Naive thymus-derived CD4-positive, alpha-beta T cell (primary cell): ENCODE measurements at regions not wholly inside any gene's neighbourhood (a gene's known extent, or its start where the extent isn't known, plus 50 kb on each side); places are given as distances from the start of the nearest gene placed in this dataset.
"Not testable (repeated sequence)": the region's sequence is repeated elsewhere in the genome, so short reads cannot be mapped to it uniquely, and the experiment has no call there.

Experiments used
- ATAC-seq: fragments of 150-1000 bp; cut with Tn5 transposase; 2 replicates; pipeline ENCODE4 v1.10.0; 2021; ENCODE audit warnings: mild to moderate bottlenecking, moderate library complexity
- CTCF ChIA-PET: fragments of 350-600 bp; sonication (Branson Sonifier 250); formaldehyde crosslinking; loops from one replicate; lab custom pipeline; 2021; ENCODE audit warnings: antibody characterized with exemption; lab: Charles Lee
- POLR2A ChIA-PET: fragments of 350-600 bp; sonication (Branson Sonifier 250); formaldehyde crosslinking; loops from one replicate; lab custom pipeline; 2021; ENCODE audit warnings: antibody characterized with exemption, inconsistent platforms; lab: Charles Lee
- DNase-seq, 9 donors: peaks; one replicate each; pipeline versions ENCODE4 v3.0.0 to v3.0.0-alpha.2; 2020 to 2022; ENCODE audit warnings: mixed read lengths in 1 of 9
- H3K27ac ChIP-seq: one replicate; pipeline ENCODE4 v1.7.0; 2013; ENCODE audit warnings: mild to moderate bottlenecking, low read depth, low read length, moderate library complexity
- H3K27me3 ChIP-seq, 2 donors: one replicate each; pipeline ENCODE4 v1.7.0; 2013; ENCODE audit warnings: low read length in 2 of 2, mild to moderate bottlenecking in 2 of 2, moderate library complexity in 2 of 2; ENCODE audit not compliant: control insufficient read depth in 2 of 2, insufficient read depth in 2 of 2
- H3K36me3 ChIP-seq, 3 experiments: 1 replicate in 2 of 3; 2 replicates in 1 of 3; pipeline ENCODE4 v1.7.0; 2013; ENCODE audit warnings: low read length in 3 of 3, mild to moderate bottlenecking in 3 of 3, moderate library complexity in 1 of 3; ENCODE audit not compliant: insufficient read depth in 3 of 3, control insufficient read depth in 2 of 3
- H3K4me1 ChIP-seq, 2 donors: one replicate each; pipeline ENCODE4 v1.7.0; 2013; ENCODE audit warnings: low read length in 2 of 2, mild to moderate bottlenecking in 2 of 2, moderate library complexity in 1 of 2; ENCODE audit not compliant: control insufficient read depth in 2 of 2, insufficient read depth in 2 of 2
- H3K4me3 ChIP-seq: 2 replicates; pipeline ENCODE4 v1.7.0; 2013; ENCODE audit warnings: mild to moderate bottlenecking, low read length
- H3K9me3 ChIP-seq, 3 experiments: 1 replicate in 2 of 3; 2 replicates in 1 of 3; pipeline ENCODE4 v1.7.0; 2013; ENCODE audit warnings: low read length in 3 of 3; ENCODE audit not compliant: control insufficient read depth in 2 of 3
- H3K27ac Mint-ChIP-seq, 9 donors: one replicate each; pipeline ENCODE4 v1.8.0; 2020 to 2022; ENCODE audit warnings: mixed read lengths in 9 of 9, mild to moderate bottlenecking in 8 of 9, moderate library complexity in 5 of 9, inconsistent platforms in 2 of 9
- H3K27me3 Mint-ChIP-seq, 5 donors: one replicate each; pipeline ENCODE4 v1.8.0; 2021 to 2022; ENCODE audit warnings: mixed read lengths in 5 of 5, mild to moderate bottlenecking in 1 of 5
- H3K36me3 Mint-ChIP-seq, 5 donors: one replicate each; pipeline ENCODE4 v1.8.0; 2020 to 2022; ENCODE audit warnings: mixed read lengths in 5 of 5, mild to moderate bottlenecking in 3 of 5, inconsistent platforms in 1 of 5
- H3K4me1 Mint-ChIP-seq, 7 donors: one replicate each; pipeline ENCODE4 v1.8.0; 2020 to 2022; ENCODE audit warnings: mixed read lengths in 7 of 7, mild to moderate bottlenecking in 3 of 7, inconsistent platforms in 1 of 7
- H3K4me3 Mint-ChIP-seq, 10 donors: one replicate each; pipeline ENCODE4 v1.8.0; 2020 to 2022; ENCODE audit warnings: mild to moderate bottlenecking in 10 of 10, mixed read lengths in 10 of 10, moderate library complexity in 6 of 10, inconsistent platforms in 2 of 10
- H3K9me3 Mint-ChIP-seq, 11 donors: one replicate each; pipeline ENCODE4 v1.8.0; 2020 to 2022; ENCODE audit warnings: mixed read lengths in 11 of 11, mild to moderate bottlenecking in 4 of 11, inconsistent platforms in 1 of 11, moderate library complexity in 1 of 11
- intact Hi-C, 2 donors: fragments of 100-400 bp; cut with micrococcal nuclease; formaldehyde crosslinking; loops; one replicate each; pipeline ENCODE4 v1.15.1; 2023

- H3K4me3 ChIP-seq, H3K36me3 Mint-ChIP-seq, ATAC-seq, DNase-seq, POLR2A ChIA-PET, H3K36me3 ChIP-seq, H3K27me3 ChIP-seq, H3K4me3 Mint-ChIP-seq, H3K27ac Mint-ChIP-seq, CTCF ChIA-PET, H3K27ac ChIP-seq, H3K4me1 ChIP-seq, H3K9me3 ChIP-seq, intact Hi-C loops: not testable (repeated sequence)
- Mint-ChIP-seq H3K4me1 (peaks cover 0 to 11% (median 0%) of the 10 kb centered on the region in 7 donors), H3K9me3 (peaks cover 0 to 20% (median 0%) of the 10 kb centered on the region in 11 donors), H3K27me3 (peaks cover 0 to 12% (median 8%) of the 10 kb centered on the region in 5 donors)
Measured at GRCh38 chr12:124070394-124071074, 97.5 kb downstream of the ZNF664 start.

- H3K27me3 ChIP-seq: no peaks in the 10 kb centered on the region
- peaks cover 0 to 5% (median 0%) of the 10 kb centered on the region in 3 experiments for H3K9me3 ChIP-seq
- no peak overlapping the region for H3K4me3 ChIP-seq
- DNase-seq: no peak
- Mint-ChIP-seq H3K4me3 (no peak overlapping the region), H3K9me3 (peaks cover 0 to 18% (median 0%) of the 10 kb centered on the region in 11 donors), H3K27ac (no peak overlapping the region), H3K27me3 (peaks cover 0 to 12% (median 8%) of the 10 kb centered on the region in 5 donors), H3K36me3 (no peaks in the 10 kb centered on the region), H3K4me1 (peaks cover 0 to 11% (median 0%) of the 10 kb centered on the region in 7 donors)
- intact Hi-C loops: no loop called here
- ChIA-PET CTCF (no interaction called here), POLR2A (no interaction called here)
- no peaks in the 10 kb centered on the region for H3K4me1 ChIP-seq
- no peaks in the 10 kb centered on the region for H3K36me3 ChIP-seq
- H3K27ac ChIP-seq: no peak overlapping the region
- ATAC-seq: no peak
Measured at GRCh38 chr12:124071075-124071443, 98.0 kb downstream of the ZNF664 start.

GRCh38 chr12:124073356-124074035 lies 100.5 kb downstream of the ZNF664 start:
- intact Hi-C loops: no loop called here
- no peak overlapping the region for H3K27ac Mint-ChIP-seq

GRCh38 chr12:124075841-124076240 lies 102.8 kb downstream of the ZNF664 start:
- Mint-ChIP-seq H3K27me3 (peaks cover 0 to 12% (median 7%) of the 10 kb centered on the region in 5 donors), H3K27ac (no peak overlapping the region), H3K4me1 (peaks cover 0 to 6% (median 0%) of the 10 kb centered on the region in 7 donors), H3K4me3 (no peak overlapping the region), H3K9me3 (no peaks in the 10 kb centered on the region), H3K36me3 (no peaks in the 10 kb centered on the region)
- Histone ChIP-seq H3K27me3 (no peaks in the 10 kb centered on the region), H3K27ac (no peak overlapping the region), H3K4me1 (no peaks in the 10 kb centered on the region), H3K36me3 (no peaks in the 10 kb centered on the region), H3K9me3 (no peaks in the 10 kb centered on the region), H3K4me3 (no peak overlapping the region)
- ChIA-PET CTCF (no interaction called here), POLR2A (no interaction called here)
- intact Hi-C loops: no loop called here
- ATAC-seq: no peak
- no peak for DNase-seq

More at GRCh38 chr12:124073356-124074035, 100.5 kb downstream of the ZNF664 start:
- ATAC-seq (no peak), DNase-seq (no peak)
- Histone ChIP-seq H3K4me1 (no peaks in the 10 kb centered on the region), H3K9me3 (no peaks in the 10 kb centered on the region), H3K27me3 (no peaks in the 10 kb centered on the region), H3K36me3 (no peaks in the 10 kb centered on the region), H3K4me3 (no peak overlapping the region), H3K27ac (no peak overlapping the region)
- CTCF ChIA-PET: no interaction called here
- Mint-ChIP-seq H3K4me3 (no peak overlapping the region), H3K27me3 (peaks cover 0 to 12% (median 7%) of the 10 kb centered on the region in 5 donors), H3K4me1 (peaks cover 0 to 11% (median 0%) of the 10 kb centered on the region in 7 donors), H3K9me3 (no peaks in the 10 kb centered on the region), H3K36me3 (no peaks in the 10 kb centered on the region)
- POLR2A ChIA-PET: no interaction called here

GRCh38 chr12:124077701-124078100 lies 104.7 kb downstream of the ZNF664 start:
- peaks cover 0 to 6% (median 0%) of the 10 kb centered on the region in 7 donors for H3K4me1 Mint-ChIP-seq
- no peaks in the 10 kb centered on the region for H3K9me3 Mint-ChIP-seq
- H3K36me3 ChIP-seq: no peaks in the 10 kb centered on the region
- POLR2A ChIA-PET: no interaction called here
- DNase-seq: no peak
- H3K27ac ChIP-seq: no peak overlapping the region
- H3K4me3 Mint-ChIP-seq: no peak overlapping the region
- H3K4me1 ChIP-seq: no peaks in the 10 kb centered on the region
- H3K4me3 ChIP-seq: no peak overlapping the region
- H3K36me3 Mint-ChIP-seq: no peaks in the 10 kb centered on the region
- no peak for ATAC-seq
- H3K27me3 Mint-ChIP-seq: peaks cover 0 to 12% (median 5%) of the 10 kb centered on the region in 5 donors
- H3K27ac Mint-ChIP-seq: no peak overlapping the region
- no peaks in the 10 kb centered on the region for H3K9me3 ChIP-seq
- no peaks in the 10 kb centered on the region for H3K27me3 ChIP-seq
- CTCF ChIA-PET: no interaction called here
- intact Hi-C loops: no loop called here

GRCh38 chr12:124078800-124079199 lies 105.8 kb downstream of the ZNF664 start:
- H3K27me3 ChIP-seq: no peaks in the 10 kb centered on the region
- H3K27me3 Mint-ChIP-seq: peaks cover 0 to 8% (median 2%) of the 10 kb centered on the region in 5 donors
- H3K36me3 Mint-ChIP-seq: no peaks in the 10 kb centered on the region
- no peak overlapping the region for H3K27ac ChIP-seq
- no peaks in the 10 kb centered on the region for H3K4me1 ChIP-seq
- ChIA-PET CTCF (no interaction called here), POLR2A (no interaction called here)
- DNase-seq: no peak
- H3K4me3 Mint-ChIP-seq: no peak overlapping the region
- no peak overlapping the region for H3K4me3 ChIP-seq
- H3K9me3 ChIP-seq: no peaks in the 10 kb centered on the region
- no peak for ATAC-seq
- no peak overlapping the region for H3K27ac Mint-ChIP-seq
- peaks cover 0 to under 1% (median 0%) of the 10 kb centered on the region in 7 donors for H3K4me1 Mint-ChIP-seq
- no peaks in the 10 kb centered on the region for H3K36me3 ChIP-seq
- intact Hi-C loops: no loop called here
- H3K9me3 Mint-ChIP-seq: no peaks in the 10 kb centered on the region

- CTCF ChIA-PET: no interaction called here
- H3K4me1 Mint-ChIP-seq: no peaks in the 10 kb centered on the region
- Histone ChIP-seq H3K4me3 (no peak overlapping the region), H3K9me3 (no peaks in the 10 kb centered on the region), H3K4me1 (no peaks in the 10 kb centered on the region), H3K36me3 (no peaks in the 10 kb centered on the region), H3K27ac (no peak overlapping the region), H3K27me3 (no peaks in the 10 kb centered on the region)
- DNase-seq (no peak), ATAC-seq (no peak)
- intact Hi-C loops: no loop called here
- H3K9me3 Mint-ChIP-seq: no peaks in the 10 kb centered on the region
- POLR2A ChIA-PET: no interaction called here
- no peak overlapping the region for H3K27ac Mint-ChIP-seq
- H3K36me3 Mint-ChIP-seq: no peaks in the 10 kb centered on the region
- peaks cover 0 to 4% (median 0%) of the 10 kb centered on the region in 5 donors for H3K27me3 Mint-ChIP-seq
- H3K4me3 Mint-ChIP-seq: no peak overlapping the region
Measured at GRCh38 chr12:124080649-124081048, 107.6 kb downstream of the ZNF664 start.
